ENCODE measurements at regions not wholly inside any gene's neighbourhood (a gene's known extent, or its start where the extent isn't known, plus 50 kb on each side); places are given as distances from the start of the nearest gene placed in this dataset.

GRCh38 chr2:139228276-139228675, 448.1 kb upstream of the NXPH2 start:
- 95 to 100% methylated on average over 2 of the region's 2 CpGs for WGBS, 2 donors (ENCODE audit: low coverage in 1 of 2)
- H3K4me3 ChIP-seq, result no peak overlapping the region
- no peaks in the 10 kb centered on the region for H3K4me1 ChIP-seq
- H3K27ac ChIP-seq, result no peak overlapping the region
- TF ChIP-seq POLR2AphosphoS5 (IDR thresholded peaks at IDR 0.05) (no peak), CTCF (IDR thresholded peaks at IDR 0.05) (no peak), POLR2A (IDR thresholded peaks at IDR 0.05) (no peak), EP300 (IDR thresholded peaks at IDR 0.05; ENCODE audit: low read depth) (no peak)
- intact Hi-C loops (cut with DNase I; ENCODE audit: low total_unique reads) (no loop called here), in situ Hi-C loops (cut with MboI; ENCODE audit: low pct_ligation_motif_present in 1 of 4, low pct_unique_long_range_greater_than_20kb in 1 of 4, low sequenced_read_pairs in 3 of 4) (no loop called here)
- H3K9me3 ChIP-seq, result no peaks in the 10 kb centered on the region
- no peaks in the 10 kb centered on the region for H3K27me3 ChIP-seq
- H3K36me3 ChIP-seq, result no peaks in the 10 kb centered on the region
- no peak for DNase-seq

- H3K4me1 ChIP-seq, result no peaks in the 10 kb centered on the region
- intact Hi-C loops (cut with DNase I; ENCODE audit: low total_unique reads), result no loop called here
- H3K27me3 ChIP-seq, result no peaks in the 10 kb centered on the region
- WGBS, 2 donors (ENCODE audit: low coverage in 1 of 2), result 86 to 93% methylated on average over 2 of the region's 2 CpGs
- no peak for DNase-seq
- in situ Hi-C loops (cut with MboI; ENCODE audit: low pct_ligation_motif_present in 1 of 4, low pct_unique_long_range_greater_than_20kb in 1 of 4, low sequenced_read_pairs in 3 of 4), result no loop called here
- H3K9me3 ChIP-seq, result no peaks in the 10 kb centered on the region
- H3K27ac ChIP-seq, result no peak overlapping the region
- TF ChIP-seq CTCF (IDR thresholded peaks at IDR 0.05) (no peak), POLR2AphosphoS5 (IDR thresholded peaks at IDR 0.05) (no peak), POLR2A (IDR thresholded peaks at IDR 0.05) (no peak), EP300 (IDR thresholded peaks at IDR 0.05; ENCODE audit: low read depth) (no peak)
- H3K36me3 ChIP-seq, result no peaks in the 10 kb centered on the region
- no peak overlapping the region for H3K4me3 ChIP-seq
Measured at GRCh38 chr2:139225961-139226360, 445.8 kb upstream of the NXPH2 start.

DNA sequence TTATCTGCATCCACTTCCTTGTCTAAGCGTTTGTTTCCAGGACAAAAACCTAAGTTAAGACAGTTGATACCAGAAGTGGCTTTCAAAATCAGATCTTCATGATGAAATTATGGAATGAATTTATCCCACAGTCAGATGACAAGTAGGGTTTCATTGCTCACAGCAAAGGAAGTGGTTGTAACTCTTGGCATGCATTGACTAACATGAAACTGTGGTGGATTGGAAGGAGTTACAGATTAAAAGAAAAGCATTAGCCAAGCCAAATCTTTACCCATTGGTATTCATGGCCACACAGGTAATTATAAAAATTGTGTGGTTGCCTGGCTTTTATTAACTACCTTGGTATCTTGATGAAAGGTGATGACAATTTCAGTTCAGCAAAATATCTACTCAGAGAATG, 438.0 kb upstream of the NXPH2 start:
- Histone ChIP-seq H3K4me1 (no peaks in the 10 kb centered on the region), H3K36me3 (no peaks in the 10 kb centered on the region), H3K27me3 (no peaks in the 10 kb centered on the region), H3K9me3 (no peaks in the 10 kb centered on the region), H3K4me3 (no peak overlapping the region), H3K27ac (no peak overlapping the region)
- in situ Hi-C loops (cut with MboI; ENCODE audit: low pct_ligation_motif_present in 1 of 4, low pct_unique_long_range_greater_than_20kb in 1 of 4, low sequenced_read_pairs in 3 of 4) (no loop called here), intact Hi-C loops (cut with DNase I; ENCODE audit: low total_unique reads) (no loop called here)
- WGBS, 2 donors (ENCODE audit: low coverage in 1 of 2), result 91% methylated on average over 1 of the region's 1 CpG
- DNase-seq, result no peak
- no peak for TF ChIP-seq POLR2AphosphoS5 (IDR thresholded peaks at IDR 0.05)
- no peak for TF ChIP-seq EP300 (IDR thresholded peaks at IDR 0.05; ENCODE audit: low read depth)
- TF ChIP-seq POLR2A (IDR thresholded peaks at IDR 0.05), result no peak
- TF ChIP-seq CTCF (IDR thresholded peaks at IDR 0.05), result no peak

DNA sequence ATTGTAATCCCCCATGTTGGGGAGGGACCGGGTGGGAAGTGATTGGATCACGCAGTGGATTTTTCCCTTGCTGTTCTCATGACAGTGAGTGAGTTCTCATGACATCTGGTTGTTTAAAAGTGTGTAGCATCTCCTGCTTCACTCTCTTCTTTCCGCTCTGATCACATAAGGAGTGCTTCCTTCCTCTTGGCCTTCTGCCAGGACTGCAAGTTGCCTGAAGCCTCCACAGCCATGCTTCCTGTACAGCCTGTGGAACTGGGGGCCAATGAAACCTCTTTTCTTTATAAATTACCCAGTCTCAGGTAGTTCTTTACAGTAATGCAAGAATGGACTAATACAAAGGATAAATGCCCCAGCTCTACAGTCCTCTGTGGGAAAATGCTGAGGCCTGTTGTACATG, 437.5 kb upstream of the NXPH2 start:
- DNase-seq, result no peak
- in situ Hi-C loops (cut with MboI; ENCODE audit: low pct_ligation_motif_present in 1 of 4, low pct_unique_long_range_greater_than_20kb in 1 of 4, low sequenced_read_pairs in 3 of 4) (no loop called here), intact Hi-C loops (cut with DNase I; ENCODE audit: low total_unique reads) (no loop called here)
- H3K36me3 ChIP-seq, result no peaks in the 10 kb centered on the region
- no peaks in the 10 kb centered on the region for H3K4me1 ChIP-seq
- H3K4me3 ChIP-seq, result no peak overlapping the region
- no peaks in the 10 kb centered on the region for H3K9me3 ChIP-seq
- TF ChIP-seq POLR2A (IDR thresholded peaks at IDR 0.05) (no peak), POLR2AphosphoS5 (IDR thresholded peaks at IDR 0.05) (no peak), CTCF (IDR thresholded peaks at IDR 0.05) (no peak), EP300 (IDR thresholded peaks at IDR 0.05; ENCODE audit: low read depth) (no peak)
- H3K27me3 ChIP-seq, result no peaks in the 10 kb centered on the region
- no peak overlapping the region for H3K27ac ChIP-seq
- WGBS, 2 donors (ENCODE audit: low coverage in 1 of 2), result 81 to 100% methylated on average over 1 to 3 of the region's 3 CpGs
